Stimulated activated CD4-positive, alpha-beta T cell treated with anti-CD3 and anti-CD28 coated beads, Interleukin-12 subunit alpha, Interleukin-12 subunit beta, amount 100 ng/mL, for 4 hours (primary cell): ENCODE measurements at regions not wholly inside any gene's neighbourhood (a gene's known extent, or its start where the extent isn't known, plus 50 kb on each side); places are given as distances from the start of the nearest gene placed in this dataset.
"Not testable (repeated sequence)": the region's sequence is repeated elsewhere in the genome, so short reads cannot be mapped to it uniquely, and the experiment has no call there.

Experiments
- DNase-seq: peaks from one replicate; pipeline ENCODE4 v3.0.0-alpha.2; 2020

DNA sequence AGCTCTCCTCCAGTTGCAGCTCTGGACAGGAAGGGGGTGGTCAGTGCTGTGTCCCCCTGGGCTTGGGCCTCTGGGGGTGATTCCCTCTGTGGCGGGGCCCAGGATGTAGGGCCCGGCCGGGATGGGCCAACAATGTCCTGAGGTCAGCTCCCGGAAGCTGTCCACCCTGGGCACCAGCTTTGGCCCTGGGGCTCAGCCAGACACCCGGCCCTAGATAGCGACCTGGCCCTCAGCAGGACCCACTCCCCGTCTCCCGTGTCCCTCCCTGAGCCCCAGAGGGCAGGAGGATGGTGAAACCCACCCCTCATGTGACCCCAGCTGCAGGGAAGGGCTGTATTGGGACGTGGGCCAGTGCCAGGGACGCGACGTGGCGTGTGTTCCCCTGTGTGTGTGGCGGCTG lies 96.8 kb downstream of the TMEM121 start:
- DNase-seq, result not testable (repeated sequence)

DNA sequence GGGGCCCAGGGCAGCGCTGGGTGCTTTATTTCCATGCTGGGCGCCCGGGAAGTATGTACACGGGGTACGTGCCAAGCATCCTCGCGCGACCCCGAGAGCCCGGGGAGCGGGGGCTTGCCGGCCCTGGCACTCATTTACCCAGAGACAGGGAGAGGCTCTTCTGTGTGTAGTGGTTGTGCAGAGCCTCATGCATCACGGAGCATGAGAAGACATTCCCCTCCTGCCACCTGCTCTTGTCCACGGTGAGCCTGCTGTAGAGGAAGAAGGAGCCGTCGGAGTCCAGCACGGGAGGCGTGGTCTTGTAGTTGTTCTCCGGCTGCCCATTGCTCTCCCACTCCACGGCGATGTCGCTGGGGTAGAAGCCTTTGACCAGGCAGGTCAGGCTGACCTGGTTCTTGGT lies 98.0 kb downstream of the TMEM121 start:
- DNase-seq, result not testable (repeated sequence)

DNA sequence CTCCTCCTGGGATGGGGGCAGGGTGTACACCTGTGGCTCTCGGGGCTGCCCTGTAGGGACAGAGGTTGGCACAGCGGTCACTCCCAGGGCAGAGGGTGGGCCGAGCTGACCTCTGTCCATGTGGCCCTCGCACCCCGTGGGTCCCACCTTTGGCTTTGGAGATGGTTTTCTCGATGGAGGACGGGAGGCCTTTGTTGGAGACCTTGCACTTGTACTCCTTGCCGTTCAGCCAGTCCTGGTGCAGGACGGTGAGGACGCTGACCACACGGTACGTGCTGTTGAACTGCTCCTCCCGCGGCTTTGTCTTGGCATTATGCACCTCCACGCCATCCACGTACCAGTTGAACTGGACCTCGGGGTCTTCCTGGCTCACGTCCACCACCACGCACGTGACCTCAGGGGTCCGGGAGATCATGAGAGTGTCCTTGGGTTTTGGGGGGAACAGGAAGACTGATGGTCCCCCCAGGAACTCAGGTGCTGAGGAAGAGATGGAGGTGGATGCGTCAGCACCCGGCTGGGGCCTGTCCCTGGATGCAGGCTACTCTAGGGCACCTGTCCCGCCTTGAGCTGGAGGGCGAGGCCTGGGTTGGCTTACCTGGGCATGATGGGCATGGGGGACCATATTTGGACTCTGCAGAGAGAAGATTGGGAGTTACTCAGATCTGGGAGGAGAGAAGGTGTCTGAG lies 98.5 kb downstream of the TMEM121 start:
- not testable (repeated sequence) for DNase-seq

DNA sequence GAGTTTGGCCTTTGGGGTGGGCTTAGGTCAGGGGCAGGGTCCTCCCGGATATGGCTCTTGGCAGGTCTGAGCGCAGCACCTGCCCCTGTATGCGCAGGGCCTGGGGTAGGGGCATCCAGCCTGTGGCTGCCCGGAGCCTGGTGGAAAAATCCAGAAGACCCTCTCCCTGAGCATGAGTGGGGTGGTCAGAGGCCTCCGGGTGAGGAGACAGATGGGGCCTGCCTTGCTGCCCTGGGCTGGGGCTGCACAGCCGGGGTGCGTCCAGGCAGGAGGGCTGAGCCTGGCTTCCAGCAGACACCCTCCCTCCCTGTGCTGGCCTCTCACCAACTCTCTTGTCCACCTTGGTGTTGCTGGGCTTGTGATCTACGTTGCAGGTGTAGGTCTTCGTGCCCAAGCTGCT lies 99.1 kb downstream of the TMEM121 start:
- DNase-seq, result not testable (repeated sequence)

DNA sequence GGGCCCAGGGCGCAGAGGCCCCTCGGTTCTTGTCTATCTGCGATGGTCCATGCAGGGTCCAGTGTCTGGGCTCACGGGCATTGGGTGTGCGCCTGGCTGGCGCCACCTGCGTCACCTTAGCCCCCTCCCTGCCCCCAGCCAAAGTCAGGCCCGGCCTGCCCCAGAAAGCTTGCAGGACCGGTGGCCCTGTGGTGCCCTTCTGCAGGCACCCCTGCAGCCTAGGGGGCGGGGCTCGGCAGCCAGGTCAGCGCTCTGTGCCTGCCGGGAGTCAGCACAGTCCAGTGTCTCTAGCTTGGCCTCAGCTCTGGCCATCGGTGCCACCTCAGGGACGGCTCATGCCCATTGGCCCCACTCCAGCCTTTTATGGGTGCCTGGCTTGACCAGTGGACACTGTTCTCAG lies 99.7 kb downstream of the TMEM121 start:
- DNase-seq, result not testable (repeated sequence)

DNA sequence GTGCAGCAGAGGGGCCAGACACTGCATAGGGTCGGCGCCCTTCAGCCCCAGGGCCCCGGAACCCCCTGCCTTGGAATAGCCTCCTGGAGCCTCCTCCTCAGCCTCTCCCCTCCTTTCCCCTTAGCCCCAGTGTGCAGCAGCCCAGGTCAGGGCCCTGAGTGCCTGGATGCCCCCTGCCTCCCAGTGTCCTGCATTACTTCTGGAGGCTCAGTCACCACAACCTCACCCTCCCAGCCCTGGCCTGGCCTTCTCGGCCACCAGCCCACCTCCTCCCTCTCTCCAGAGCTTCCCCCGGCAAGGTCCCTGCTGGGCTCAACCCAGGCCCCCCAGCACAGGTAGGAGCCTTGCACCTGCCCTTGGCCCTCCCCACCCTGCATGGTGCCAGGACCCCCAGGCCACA lies 100.3 kb downstream of the TMEM121 start:
- DNase-seq, result not testable (repeated sequence)

DNA sequence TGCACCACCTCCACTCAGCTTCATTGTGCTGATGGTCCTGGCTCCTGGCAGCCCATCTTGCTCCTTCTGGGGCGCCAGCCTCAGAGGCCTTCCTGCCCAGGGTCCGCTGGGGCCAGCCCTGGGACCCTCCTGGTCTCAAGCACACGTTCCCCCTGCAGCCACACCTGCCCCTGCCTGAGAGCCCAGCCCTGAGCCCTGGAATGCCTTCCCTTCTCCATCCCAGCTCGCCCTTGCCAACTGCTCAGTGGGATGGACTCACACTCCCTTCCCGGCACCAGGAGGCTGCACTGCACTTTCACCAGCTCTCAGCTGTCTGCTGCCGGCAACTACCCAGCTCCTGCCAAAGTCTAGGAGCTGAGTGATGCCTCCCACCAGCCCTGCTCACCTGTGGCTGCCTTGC lies 100.9 kb downstream of the TMEM121 start:
- DNase-seq, result not testable (repeated sequence)

DNA sequence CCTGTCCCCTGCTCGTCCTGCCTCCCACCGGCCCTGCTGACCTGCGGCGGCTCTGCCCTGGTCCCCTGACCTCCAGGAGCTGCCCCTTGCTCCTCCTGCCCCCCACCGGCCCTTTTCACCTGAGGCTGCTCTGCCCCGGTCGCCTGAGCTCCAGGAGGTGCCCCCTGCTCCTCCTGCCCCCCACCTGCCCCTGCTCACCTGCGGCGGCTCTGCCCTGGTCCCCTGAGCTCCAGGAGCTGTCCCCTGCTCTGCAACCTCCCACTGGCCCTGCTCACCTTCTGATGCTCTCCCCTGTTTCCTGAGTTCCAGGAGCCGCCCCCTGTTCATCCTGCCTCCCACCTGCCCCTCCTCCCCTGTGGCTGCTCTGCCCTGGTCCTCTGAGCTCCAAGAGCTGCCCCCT lies 101.3 kb downstream of the TMEM121 start:
- no peak for DNase-seq

DNA sequence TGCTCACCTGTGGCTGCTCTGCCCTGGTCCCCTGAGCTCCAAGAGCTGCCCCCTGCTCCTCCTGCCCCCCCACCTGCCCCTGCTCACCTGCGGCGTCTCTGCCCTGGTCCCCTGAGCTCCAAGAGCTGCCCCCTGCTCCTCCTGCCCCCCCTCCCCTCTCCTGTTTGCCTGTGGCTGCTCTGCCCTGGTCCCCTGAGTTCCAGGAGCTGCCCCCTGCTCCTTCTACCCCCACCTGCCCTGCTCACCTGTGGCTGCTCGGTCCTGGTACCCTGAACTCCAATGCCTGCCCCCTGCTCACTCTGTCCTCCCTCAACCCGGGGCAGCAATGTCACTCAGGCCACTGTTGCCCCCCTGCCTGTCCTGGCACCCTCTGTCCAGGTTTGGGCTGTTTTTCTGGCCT lies 101.7 kb downstream of the TMEM121 start:
- not testable (repeated sequence) for DNase-seq

DNA sequence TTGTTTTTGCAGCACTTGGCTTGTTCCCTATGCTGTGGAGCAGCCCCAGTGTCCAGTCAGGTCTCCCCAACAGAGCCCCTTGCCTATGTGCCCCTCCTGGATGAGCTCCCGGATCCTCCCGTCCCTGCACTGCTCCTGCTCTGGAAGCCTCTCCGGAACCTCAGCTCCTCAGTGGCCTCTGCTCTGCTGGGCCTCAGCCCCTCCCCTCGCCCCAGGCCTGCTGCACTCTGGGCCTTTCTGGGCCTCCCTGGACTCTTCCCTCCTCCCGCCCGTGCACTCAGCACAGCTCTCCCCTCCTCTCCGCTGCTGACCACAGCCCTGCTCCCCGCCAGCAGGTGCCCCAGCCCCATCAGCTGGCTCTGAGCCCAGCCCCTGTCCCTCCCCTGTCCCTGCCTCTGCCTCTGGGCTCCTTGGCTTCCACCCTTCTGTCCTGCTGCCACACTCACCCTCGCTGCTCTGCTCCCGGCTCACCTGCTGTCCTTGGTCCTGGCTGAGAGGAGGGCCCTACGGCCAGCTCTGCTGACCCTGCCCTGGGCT lies 102.2 kb downstream of the TMEM121 start:
- not testable (repeated sequence) for DNase-seq

DNA sequence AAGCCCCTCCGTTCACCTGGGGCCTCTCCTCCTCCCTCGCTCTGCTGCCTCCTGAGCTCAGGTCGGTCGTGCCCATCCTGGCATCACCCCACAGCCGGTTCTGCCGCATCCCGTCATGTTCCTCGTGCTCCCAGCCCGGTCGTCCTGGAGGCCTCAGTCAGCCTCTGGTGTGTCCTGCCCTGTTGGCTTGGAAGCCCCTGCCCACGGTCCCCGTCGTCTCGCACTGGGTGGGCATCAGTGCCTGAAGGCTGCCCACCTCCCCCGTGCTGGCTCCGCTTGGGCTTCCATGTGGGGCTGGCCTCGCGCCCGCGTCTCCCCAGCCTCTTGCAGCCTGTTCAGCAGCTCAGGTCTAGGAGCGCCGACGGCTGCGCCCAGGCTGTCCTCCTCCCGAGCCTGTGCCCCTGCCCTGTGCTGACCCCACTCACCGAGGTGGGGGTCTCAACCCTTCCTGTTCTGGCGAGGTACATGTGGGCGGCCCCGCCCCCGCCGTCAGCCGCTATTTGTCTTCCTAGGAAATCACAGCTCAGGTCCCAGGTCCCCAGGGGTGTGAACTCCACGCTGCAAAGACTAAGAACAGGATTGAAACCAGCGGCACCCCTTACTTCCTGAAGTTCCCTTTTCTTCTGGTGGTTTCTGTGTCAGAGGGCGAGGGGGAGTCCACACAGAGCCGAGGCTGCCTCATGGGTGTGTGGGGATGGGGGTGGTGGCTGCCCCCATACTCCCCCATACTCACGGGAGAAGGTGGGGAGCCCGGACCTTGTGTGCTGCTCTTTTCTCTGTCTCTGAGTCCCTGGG lies 102.9 kb downstream of the TMEM121 start:
- DNase-seq, result not testable (repeated sequence)

DNA sequence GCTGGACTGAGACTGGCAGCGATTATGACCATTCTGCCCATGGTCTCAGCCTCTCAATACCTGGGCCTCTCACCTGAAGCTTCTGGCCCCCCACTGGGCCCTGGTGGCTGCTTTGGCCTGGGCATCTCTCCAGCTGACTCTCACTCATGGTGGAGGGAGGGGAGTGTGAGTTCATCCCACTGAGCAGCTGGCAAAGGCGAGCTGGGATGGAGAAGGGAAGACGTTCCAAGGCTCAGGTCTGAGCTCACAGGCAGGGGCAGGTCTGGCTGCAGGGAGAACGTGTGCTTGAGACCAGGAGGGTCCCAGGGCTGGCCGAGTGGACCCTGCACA lies 103.5 kb downstream of the TMEM121 start:
- no peak for DNase-seq

DNA sequence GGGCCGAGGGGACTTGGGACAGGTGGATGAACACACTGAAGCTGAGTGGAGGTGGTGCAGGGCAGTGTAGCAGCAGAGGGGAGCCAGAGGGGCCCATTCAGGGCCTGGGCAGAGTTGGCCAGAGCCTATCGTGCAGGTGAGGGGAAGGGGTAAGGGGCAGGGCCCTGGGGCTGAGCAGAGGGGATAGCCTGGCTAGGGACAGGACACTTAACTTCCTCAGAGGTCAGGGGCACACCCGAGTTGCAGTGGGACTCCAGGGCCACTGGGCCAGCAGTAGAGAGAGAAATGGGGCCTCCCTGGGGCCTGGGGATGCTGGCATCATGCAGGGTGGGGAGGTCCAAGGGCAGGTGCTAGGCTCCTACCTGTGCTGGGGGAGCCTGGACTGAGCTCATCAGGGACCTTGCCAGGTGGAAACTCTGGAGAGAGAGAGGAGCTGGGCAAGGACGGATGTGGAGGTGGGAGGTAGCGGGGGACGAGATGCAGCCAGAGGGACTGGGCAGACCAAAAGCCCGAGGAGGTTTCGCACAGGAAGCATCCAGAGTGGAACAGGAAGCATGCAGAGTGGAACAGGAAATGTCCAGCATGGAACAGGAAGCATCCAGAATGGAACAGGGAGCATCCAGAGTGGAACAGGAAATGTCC lies 104.0 kb downstream of the TMEM121 start:
- DNase-seq, result not testable (repeated sequence)

DNA sequence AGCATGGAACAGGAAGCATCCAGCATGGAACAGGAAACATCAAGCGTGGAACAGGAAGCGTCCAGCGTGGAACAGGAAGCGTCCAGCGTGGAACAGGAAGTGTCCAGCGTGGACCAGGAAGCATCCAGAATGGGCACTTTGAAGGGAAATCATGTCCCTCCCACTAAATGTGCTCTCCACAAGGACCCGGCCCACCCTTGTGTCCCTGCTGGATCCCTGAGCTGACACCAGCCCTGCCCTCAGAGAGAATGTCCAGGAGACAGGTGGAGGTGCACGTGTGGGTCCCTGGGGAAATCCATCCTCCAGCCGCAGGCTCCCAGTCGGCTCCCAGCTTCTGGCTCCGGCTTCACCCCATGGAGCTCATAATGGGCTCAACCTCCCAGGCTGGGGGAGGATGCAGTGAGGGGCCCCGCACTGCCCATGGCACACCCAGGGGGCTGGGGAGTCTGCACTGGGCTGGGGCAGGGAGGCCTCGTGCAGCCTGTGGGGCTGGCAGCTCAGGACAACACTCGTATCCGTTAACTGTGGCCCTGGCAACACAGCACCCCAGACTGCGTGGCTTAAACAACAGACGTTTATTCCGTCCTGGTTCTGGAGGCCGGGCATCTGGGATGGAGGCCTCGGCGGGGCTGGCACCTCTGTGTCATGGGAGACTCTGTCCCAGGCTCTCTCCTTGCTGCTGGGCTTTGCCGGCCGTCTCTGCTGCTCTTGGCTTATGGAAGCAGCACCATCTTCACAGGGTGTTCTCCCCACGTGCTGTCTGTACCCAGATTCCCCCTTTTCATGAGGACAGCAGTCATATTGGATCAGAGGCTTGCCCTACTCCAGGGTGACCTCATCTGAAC lies 104.8 kb downstream of the TMEM121 start:
- not testable (repeated sequence) for DNase-seq

DNA sequence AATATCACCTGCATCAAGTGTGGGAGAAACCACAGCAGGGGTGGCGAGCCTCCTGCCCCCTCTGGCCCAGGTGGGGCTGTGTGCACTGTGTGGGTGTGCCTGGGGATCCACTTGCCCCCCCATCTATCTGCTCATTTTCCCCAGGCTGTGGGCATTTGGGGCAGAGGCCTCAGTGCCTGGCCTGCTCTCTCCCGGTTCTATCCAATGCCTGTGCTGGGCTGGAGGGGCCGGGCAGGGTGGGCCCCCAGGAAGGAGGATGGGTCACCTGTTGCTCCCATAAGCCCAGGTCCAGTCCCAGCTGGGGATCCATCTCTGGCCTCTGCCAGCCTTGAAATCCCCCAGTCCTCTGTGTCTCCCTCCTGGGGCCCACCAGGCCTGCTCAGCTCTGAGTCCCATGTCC lies 105.6 kb downstream of the TMEM121 start:
- no peak for DNase-seq

DNA sequence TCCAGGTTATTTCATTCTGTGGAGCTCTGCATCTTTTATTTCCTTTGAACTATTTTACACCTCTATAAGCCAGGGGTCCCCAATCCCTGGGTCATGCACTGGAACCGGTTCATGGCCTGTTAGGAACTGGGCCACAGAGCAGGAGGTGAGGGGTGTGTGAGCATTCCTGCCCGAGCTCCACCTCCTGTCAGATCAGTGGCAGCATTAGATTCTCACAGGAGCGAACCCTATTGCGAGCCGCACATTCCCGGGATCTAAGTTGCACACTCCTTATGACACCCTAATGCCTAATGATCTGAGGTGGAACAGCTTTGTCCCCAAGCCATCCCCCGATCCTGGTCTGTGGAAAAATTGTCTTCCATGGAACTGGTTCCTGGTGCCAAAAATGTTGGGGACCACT lies 107.2 kb downstream of the TMEM121 start:
- not testable (repeated sequence) for DNase-seq

DNA sequence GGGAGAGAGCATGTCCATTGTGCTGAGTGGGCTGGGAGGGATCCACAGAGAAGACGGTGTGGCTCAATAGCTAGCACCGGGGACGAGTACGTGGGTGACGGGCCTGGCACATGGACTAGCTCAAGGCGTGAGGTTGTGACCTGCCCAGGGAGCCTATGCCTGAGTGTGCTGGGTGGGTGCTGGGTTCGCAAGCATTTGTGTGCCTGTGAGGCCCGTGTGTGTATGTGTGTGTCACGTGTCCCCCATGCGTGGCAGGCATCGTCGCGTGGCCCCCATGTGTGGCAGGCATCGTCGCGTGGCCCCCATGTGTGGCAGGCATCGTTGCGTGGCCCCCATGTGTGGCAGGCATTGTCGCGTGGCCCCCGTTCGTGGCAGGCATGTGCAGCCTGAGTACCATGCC lies 109.2 kb downstream of the TMEM121 start:
- no peak for DNase-seq

DNA sequence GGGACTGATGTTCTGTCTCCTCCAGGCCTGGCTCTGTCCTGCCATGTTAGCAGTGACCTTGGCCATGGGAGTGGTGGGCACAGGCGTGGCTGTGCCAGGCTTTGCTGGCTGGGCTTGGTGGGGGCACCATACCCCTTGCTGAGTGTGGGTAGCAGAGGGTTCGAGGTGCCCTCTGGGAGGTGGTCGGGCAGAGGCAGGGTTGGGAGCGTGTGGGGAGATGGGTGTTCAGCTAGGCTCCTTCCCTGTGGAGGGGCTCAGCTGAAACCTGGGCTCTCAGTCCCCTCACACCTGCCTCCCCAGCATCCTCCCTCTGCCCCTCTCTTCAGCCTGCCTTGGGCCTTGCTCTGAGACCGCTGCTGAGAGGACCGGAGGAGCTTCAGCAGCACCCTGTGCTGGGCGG lies 109.6 kb downstream of the TMEM121 start:
- DNase-seq, result not testable (repeated sequence)

DNA sequence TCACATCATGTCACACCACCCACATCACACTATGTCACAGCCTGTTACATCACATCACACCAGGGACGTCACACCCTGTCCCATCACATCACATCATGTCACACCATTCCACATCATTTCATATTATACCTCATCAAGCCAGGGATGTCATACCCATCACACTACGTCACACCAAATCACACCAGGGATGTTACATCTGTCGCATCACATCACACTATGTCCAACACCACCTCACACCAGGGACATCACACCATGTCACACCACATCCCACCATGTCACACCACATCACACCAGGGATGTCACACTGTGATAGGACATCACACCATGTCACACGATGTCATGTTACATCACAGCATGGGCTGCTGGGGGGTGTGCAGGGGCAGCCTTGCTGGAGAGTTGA lies 110.6 kb downstream of the TMEM121 start:
- no peak for DNase-seq

DNA sequence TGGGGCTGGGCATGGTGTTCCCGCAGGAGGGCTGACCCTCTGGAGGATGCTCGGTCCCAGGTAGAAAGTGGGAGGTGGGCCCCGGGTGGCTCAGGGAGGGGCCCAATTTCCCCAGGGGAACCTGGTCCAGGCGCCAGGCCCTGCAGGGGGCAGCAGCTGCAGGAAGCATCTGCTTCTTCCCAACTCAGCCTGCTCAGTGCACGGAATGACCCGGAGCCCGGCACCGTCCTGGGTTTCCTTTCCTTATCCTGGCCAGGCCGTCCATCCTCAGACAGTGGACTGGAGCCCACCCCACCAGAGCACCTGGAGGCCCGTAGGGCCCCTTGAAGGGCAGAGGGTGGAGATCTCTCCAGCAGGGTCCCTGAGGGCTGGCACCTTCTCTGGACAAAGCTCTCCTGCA lies 111.0 kb downstream of the TMEM121 start:
- DNase-seq, result not testable (repeated sequence)

DNA sequence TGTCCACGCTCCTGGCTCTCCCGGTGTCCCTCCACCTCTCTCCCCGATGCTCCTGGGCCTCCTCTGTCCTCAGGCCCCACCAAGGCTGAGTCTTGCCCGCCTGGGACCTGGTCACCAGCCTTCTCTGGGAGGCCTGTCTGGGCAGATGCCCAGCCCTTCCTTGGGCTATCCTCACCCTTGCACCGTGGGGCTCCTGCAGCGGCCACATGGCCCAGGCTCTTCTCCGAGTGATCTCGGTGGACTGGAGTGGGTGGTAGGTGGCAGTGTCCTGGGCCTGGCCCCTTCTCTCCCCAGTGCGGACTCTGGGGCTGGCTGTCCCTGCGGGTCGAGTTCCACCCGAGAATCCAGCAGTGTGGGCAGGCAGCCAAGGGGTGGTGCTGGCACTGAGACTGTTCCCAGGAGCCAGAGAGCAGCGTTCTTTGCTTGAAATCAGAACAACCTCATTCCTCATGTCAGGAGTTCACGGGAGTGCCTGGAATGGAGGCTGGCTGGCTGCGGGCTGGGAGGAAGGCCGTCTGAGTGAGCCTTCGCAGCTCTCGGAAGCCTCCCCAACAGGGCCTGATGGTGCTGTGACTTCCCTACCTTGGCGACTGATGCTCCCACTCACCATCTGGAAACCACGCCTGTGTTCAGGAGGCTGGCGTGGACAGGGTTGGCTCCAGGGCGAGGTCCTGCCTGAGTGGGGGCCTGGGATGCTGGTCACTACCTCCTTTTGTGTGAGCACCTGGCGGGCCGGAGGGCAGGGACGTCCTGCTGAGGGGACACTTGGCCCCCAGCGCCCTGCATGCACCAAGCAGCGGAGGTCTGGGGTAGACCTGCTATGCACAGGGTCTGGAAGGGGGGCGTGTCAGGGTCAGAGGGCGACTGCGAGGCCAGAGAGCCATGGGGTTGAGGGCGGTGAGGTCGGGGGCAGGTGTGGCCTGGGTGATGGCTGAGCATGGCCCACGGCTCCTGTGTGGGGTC lies 113.9 kb downstream of the TMEM121 start:
- not testable (repeated sequence) for DNase-seq
